Ovary (tissue), 3 donors: ENCODE measurements at regions not wholly inside any gene's neighbourhood (a gene's known extent, or its start where the extent isn't known, plus 50 kb on each side); places are given as distances from the start of the nearest gene placed in this dataset.

Experiments used
- CTCF ChIP-seq, 3 donors: fragments of 450-650 bp in 2 of 3; fragments of 200-600 bp in 1 of 3; IDR thresholded peaks; one replicate each; pipeline versions ENCODE4 v1.5.1 to v1.8.0; 2016 to 2022; ENCODE audit warnings: antibody characterized with exemption in 3 of 3, mild to moderate bottlenecking in 1 of 3
- EP300 ChIP-seq: sonication (generic); formaldehyde crosslinking; IDR thresholded peaks from one replicate; pipeline ENCODE4 v1.6.1; 2017; ENCODE audit warnings: antibody characterized with exemption
- POLR2A ChIP-seq: fragments of 450-650 bp; IDR thresholded peaks from one replicate; pipeline ENCODE4 v1.6.1; 2017; ENCODE audit warnings: antibody characterized with exemption, mild to moderate bottlenecking, moderate library complexity
- donor health status: DM: no; HTN: no; CAD: no.

GRCh38 chr1:58095183-58095582 lies 451.3 kb downstream of the OMA1 start:
- TF ChIP-seq EP300 (no peak), CTCF (IDR thresholded peaks at IDR 0.05) (no peak), POLR2A (no peak)
